NCI-H187 treated with DMSO at 0.1 percent for 48 hours (cell line): ENCODE measurements at regions not wholly inside any gene's neighbourhood (a gene's known extent, or its start where the extent isn't known, plus 50 kb on each side); places are given as distances from the start of the nearest gene placed in this dataset.
"Not testable (repeated sequence)": the region's sequence is repeated elsewhere in the genome, so short reads cannot be mapped to it uniquely, and the experiment has no call there.

Experiments used
- DNase-seq: peaks from one replicate; lab custom pipeline; 2025; lab: John Stamatoyannopoulos, UW

DNA sequence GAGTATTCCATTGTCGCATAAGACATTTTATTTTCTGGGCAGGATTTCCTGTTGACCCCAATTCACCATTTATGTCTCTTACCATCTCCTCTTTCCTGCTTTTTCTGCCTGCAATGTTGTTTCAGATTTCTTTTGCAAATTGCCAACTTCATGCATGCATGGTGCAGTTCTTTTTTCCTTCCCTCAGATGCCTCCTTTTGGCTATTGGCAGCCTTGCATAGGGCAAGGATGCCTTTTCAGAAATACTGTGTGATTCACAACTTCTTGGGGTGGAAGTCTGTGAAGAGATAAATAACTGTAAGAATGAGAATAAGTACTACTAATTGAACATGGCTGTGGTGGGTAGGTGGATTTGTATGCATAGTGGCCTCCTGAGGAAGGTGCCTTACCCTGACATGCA lies 116.7 kb downstream of the SOX4 start:
- DNase-seq: no peak

DNA sequence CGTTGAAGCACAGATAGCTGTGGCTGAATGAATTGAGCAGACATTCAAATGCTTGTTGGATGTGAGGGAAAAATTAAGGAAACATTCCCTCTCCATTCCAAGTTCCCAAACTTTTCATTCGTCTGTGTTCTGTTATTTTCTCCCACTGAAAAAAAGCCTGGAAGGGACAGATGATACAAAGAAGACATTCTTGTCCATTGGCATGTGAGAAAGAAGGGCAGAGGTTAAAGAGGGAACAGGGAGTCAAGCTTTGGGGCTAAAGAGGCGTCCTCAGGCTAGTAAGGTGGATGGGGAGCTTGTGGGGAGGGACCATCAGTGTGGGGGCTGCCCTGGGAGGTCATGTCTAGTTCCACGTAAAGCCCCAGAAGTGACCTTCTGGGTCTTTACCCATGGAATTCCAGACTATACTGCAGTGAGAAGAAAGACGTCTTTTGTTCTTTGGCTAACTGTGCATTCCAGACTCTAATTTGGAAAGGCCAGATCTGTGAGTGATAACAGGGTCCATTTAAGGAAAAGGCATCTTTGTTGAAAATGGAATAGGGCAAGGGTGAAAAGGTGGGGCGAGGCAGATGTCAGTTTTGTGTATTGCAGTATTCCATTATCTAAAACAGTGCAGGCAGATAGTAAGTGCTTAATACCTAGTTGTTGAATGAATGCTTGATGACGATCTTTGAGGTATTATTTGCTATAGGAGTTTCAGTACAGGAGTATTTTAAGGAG lies 117.5 kb downstream of the SOX4 start:
- DNase-seq: no peak

DNA sequence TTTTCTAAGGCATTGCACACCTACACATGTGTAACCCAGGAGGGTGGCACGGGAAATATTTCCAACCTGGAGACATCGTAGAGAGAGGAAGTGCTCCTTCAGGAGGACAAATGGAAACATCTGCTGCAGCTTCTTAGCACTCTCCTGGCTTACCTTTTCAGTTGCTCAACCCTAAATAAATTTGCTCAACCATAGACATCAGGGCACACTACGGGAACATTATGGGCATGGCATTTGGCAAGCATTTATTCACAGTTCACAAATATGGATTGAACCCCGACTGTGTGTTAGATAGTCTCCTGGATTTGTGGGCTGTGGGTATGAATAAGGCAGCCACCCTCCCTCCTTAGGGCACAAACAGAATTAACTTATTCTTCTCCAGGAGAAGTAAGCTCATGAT lies 118.7 kb downstream of the SOX4 start:
- no peak for DNase-seq

DNA sequence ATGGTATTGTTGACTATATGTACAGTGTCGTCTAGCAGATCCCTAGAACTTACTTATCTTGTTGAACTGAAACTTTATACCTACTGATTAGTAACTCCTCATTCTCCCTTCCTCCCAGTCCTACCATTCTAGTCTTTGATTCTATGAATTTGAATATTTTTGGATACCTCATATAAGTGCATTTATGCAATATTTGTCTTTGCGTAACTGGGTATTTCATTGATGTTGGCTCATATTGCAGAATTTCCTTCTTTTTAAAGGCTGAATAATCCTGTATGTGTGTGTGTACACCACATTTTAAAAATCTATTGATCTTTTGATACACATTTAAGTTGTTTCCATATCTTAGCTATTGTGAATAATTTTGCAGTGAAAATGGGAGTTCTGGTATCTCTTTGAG lies 119.9 kb downstream of the SOX4 start:
- DNase-seq: no peak

DNA sequence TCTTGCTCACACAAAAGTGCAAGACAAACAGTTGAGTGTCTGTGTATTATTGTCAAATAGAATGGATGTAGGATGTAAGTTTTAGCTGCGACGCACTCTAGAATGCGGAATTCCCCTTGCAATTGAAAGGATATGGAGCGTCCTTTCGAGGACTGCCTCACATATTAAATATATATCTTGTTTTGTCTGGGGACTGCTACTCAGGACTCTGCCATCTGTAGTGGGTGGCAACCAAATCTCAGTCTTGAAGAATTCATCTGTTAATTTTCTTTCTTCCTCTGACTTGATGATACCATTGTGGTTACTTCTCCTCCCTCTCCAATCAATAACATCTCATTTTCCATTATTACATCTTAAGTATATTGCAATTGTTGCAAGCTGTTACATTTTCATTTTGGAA lies 121.6 kb downstream of the SOX4 start:
- no peak for DNase-seq

DNA sequence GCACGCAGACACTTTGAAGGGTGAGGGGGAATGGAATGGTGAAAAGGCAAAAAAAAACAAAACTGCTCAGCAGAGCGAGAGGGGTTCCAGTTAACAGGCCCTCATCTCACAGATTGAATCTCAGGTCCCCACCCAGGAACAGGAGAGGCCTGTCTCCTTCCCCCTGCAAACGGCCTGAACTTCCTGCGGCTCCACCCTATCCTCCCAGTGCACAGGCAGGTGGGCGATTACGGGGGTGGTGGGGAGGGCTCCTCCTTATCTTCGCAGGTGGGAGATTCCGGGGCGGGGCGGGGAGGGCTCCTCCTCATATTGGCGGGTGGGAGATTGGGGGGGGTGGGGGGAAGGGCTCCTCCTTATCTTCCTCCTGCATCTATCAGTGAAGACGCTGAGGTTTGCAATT lies 129.0 kb downstream of the SOX4 start:
- DNase-seq: no peak

DNA sequence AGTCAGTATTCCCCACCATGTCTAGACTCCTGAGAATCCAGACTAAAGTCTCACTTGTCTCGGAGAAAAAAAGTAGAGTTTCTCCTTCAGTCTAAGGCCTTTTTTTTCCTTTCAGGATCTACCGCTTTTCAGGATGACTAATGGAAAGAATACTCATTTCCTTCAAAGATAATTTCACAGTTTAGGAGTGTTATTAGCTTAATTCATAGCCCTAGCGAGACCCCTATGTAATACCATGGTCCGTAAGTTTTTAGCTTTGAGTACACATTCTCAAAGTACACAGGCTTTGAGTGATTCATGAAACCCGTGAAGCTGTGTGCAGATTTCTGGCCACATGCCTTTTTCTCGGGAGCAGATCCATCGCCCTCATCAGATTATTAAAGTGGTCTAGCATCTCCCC lies 133.1 kb downstream of the SOX4 start:
- DNase-seq: no peak

DNA sequence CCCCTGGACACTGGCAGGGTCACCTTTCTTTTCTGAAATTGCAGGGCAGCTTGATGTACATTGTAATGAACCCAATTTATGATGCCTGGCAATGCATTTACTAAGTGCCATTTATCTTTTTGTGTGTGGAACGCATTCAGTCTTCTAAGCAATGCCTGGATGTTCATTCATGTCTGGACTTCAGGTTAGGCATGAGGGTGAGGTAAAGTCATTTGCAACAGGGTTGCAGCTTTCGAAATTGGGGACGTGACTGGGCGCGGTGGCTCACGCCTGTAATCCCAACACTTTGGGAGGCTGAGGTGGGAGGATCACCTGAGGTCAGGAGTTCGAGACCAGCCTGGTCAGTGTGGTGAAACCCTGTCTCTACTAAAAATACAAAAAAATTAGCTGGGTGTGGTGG lies 134.6 kb downstream of the SOX4 start:
- DNase-seq: no peak

DNA sequence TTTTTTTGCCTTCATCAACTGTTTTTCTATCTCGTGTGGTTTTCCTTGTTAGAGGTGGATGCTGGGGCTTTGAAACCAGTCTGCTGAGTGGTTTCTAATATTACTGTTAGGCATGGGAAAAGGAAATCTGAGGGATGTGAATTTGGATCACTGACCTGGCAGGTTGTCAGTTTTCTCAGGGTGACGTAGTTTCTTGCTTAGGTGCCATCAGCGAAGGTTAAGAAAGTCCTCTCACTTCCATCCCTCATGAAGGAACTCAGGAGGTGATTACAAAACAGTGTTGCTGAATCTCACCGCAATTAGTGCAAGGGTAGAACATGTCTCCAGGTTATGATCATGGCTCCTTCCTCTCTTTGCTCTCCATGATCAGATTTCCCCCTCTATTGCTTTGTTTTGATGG lies 135.9 kb downstream of the SOX4 start:
- no peak for DNase-seq

DNA sequence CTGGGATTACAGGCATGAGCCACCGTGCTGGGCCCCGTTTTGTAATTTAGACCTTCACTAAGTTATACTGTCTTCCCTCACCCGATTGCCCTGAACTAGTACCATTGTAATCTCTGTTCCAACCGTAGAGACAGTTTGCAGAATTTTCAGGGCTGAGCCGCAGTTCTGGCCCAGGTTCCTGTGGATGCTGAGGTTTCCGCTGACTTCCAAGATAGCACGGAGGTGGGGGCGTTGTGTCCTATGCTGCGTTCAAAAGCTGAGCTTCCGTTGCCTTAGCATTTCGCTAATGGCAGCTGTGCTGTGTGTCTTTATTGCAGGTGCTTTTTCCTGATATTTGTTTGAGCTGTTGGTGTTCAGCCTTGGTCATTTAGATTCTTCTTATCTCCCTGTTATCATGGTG lies 137.0 kb downstream of the SOX4 start:
- DNase-seq: no peak

DNA sequence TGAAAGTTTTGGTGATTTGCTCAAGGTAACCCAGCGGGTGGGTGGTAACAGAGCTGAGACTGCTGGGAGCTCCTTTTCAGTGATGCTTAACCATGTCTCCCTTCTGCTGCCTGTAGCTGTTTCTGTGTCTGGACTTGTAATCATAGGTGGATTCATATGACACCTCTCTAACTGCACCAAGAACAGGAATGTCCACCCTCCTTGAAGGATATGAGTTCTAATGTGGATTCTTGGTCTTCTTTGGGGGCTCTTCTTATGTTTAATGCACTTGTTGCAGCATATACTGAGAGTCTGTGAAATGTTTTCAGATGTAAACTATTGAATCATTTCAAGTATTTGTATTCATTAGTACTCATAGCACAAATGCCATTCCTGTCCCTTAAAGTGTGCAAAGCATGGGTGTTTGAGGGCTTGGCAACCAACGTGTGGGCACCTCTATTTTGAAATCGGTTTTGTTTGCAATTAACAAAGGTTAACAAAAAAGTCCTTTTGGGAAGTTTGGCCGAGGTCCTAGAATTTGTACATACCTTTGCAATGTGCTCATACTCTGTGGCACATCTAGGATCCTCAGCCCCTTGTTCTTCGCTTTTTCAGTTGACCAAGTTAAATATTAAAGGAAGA lies 138.0 kb downstream of the SOX4 start:
- DNase-seq: no peak

DNA sequence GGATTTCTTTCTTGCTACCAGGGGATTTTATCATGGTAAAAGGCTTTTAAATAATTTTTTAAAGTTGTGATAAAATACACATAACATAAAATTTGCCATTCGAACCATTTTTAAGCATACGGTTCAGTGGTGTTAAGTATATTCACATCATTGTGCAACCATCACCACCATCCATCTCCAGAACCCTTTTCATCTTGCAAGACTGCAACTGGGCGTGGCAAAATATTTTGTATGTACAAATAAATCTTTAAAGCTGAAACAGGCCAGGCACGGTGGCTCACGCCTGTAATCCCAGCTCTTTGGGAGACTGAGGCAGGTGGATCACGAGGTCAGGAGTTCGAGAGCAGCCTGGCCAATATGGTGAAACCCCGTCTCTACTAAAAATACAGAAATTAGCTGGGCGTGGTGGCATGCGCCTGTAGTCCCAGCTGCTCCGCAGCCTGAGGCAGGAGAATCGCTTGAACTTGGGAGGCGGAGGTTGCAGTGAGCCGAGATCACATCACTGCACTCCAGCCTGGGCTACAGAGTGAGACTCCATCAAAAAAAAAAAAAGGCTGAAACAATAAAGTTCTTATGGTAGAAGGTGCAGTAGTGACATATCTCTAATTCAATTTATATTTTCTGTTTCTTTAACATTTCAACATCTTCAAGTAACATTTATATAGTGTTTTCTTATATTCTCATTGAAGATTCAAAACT lies 138.6 kb downstream of the SOX4 start:
- DNase-seq: not testable (repeated sequence)

DNA sequence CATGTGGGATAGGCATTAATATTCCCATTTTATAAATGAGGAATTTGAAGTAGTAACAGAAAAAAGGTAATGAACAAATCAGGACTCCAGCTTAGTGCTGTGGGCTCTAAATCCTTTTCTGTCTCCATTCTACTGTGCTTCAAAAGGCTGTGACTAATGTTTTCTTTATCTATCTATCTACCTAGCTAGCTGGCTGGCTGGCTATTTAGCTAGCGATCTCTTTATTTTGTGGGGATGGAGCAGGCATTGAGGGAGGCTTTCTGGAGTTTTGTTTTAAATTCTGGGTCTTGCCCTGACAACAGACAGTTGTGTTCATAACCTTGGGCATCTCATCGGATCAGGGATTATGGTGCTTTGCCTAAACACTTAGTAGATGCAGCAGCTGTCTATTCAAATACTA lies 139.2 kb downstream of the SOX4 start:
- no peak for DNase-seq

DNA sequence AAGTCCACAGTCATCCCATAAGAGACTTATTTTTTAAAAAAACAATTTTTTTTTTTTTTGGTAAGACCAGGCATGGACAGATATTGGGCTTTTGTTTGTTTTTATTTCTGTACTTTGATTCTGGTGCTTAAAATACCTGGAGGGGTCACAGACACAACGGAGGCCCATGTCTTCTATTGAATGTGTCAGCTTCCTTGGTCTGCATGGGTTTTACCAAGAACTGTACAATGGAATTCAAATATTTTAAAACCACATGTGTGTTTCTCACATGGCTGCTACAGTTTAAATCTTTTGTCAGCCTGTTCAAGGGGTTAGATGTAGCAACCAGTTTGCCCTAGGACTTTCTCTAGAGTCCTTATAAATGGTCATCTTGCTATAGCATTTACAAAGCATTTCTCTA lies 139.8 kb downstream of the SOX4 start:
- DNase-seq: no peak

DNA sequence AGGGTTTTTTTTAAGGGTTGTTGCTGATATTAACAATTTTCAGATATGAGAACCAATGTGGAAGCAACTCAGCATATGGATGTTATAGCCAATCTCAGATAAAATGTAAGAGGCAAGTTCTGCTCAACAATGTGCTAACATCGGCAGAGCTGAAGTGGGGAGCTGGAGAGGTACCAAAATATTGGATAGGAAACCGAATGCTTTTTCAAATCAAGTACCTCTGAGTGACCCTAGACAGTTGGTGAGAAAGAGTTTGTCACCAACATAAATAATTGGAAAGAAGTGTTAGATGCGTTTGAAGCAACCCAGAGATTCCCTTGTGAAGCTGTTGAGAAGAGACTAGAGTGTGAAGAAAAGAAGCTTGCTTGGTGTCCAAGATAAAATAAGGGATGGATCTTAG lies 140.7 kb downstream of the SOX4 start:
- DNase-seq: no peak

DNA sequence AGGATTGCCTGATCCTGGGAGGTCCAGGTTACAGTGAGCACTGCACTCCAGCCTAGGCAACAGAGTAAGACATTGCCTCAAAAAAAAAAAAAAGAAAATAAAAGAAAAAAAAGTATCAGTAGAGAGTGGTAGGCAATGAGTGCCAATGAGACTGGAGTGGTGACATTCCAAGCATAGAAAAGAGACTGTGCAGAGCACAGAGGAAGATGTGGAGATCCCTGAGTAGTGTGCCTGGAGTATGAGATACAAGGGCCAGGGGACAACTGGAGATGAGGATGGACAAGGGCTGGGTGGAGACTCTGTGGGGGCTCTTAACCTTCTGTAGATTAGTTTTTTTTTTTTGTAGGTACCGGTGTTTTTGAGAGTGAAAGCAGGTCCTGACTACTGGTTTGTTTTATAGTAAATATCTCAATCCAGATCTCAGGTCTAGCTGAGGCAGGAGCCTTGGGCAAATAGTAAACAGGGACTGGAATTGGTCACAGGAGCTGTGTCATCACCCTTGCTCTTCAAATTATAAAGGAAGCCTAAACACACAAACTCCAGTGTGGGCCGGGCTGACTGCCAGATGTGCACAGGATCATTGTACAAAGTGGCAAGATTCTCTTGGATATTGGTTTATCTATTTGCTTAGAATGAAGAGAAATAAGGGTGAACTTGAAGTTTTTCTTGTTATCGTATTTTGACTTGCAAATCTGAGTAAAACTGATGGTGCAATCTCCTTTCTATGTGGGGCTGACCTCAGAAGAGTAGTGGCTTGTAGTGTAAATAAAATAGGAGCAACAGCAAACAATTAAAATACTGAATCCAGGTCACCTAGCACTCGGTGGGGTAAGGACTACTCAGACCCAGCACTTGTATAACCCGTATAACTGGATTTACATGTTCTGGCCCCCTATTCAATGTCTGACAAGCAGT lies 144.9 kb downstream of the SOX4 start:
- no peak for DNase-seq

DNA sequence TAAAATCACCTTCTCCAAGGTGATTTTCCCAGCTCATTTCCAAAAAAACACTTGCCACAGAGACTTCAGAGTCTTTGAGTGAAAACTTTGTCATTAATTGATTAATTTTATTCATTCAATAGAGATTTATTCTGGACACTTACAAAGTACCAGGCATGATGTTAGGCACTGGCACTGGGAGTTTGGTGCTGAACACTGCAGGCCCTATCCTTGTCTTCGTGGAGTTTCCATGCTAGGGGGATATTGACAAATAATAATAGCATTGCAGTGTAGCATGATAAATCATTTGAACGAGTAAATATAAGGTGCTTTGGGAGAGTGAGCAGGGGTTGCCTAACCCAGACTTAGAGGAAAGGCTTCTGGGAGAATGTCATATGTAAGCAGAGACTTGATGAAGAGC lies 145.7 kb downstream of the SOX4 start:
- no peak for DNase-seq

DNA sequence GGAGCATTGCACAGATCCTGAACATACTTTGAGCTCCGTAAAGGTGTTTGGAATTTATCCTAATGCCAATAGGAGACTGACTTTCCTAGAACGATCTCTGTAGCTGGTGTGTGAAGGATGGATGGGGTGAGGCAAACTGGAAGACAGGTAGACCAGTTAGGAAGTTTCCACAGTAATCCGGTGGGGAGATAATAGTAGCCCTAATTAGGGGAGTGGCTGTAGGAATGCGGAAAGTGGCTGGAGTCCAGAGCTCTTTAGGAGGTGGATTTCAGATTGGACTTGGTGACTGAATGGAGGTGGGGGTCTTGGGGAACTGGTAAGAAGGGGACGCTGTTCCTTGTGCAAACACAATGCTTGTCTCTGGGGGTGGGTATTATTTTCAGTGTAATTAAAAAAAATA lies 146.3 kb downstream of the SOX4 start:
- DNase-seq: no peak

DNA sequence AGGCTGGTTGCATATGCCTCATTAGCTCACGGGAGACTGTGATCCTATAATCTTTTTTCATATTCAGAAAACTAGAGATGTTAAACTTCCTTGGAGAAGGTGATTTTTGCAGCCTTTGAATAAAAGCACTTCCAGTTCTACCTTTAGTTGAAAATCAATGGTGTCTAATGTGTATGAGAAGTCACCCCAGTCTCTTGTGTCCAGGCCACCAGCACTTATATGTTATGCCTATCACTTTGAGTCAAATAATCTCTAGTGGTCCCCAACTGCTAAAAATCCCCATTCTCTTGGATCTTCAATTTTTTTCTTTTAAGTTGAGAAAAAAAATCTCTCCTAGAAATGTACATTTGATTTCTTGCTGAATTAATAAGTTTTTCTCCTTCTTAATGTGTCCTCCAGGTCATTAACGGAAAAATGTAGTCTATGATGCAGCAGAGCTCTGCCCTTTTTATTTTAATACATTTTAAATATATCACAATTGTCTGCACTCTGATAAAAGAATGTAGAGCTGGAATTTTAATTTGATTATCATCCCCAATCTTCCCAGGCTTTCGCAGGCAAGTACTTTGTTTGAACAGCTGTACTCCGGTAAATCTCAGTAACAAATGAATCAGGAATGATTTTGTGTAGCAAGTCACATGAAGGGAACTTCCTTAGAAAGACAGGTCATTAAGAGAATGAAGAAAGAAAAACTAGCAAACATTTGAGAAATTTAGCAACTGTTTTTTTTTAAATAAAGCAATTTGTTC lies 147.0 kb downstream of the SOX4 start:
- no peak for DNase-seq

DNA sequence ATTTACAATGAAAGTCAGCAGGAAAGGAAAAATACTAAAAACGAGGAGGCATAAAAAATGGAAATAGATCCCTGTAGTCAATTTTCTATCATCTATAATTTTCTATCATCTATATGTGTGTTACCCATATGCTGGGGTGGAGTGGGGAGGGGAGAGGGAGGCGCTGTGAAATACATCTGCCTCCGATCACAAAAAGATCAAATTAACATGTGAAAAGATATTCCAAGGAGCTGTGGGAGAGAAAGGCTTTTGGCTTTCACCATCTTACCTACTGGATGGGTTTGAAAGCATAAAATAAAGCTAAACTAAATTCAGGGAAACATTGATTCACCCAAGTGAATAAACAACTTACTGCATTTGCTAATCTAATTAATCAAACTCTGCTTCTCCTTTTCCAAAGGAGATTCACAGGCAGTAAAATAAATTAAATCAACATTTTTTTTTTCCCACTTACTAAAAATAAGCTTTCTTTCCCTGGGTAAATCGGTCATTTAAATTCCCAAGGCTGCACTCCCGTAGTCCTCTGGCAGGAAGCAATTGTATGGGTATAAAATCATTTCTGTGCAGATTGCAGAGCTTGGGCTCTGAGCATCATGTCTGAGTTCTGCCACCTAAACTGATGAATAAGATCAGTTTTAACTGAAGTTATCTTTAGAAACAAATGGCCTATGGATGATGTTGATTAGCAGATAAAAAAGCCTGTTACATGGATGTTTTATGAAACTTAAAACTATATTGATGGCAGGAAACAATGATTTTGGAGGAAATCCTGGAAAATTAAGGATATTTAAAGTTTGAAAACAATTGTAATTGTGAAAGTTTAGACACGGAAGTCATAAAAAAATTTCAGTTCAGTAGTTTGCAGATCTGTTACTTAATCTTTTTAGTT lies 147.9 kb downstream of the SOX4 start:
- no peak for DNase-seq

DNA sequence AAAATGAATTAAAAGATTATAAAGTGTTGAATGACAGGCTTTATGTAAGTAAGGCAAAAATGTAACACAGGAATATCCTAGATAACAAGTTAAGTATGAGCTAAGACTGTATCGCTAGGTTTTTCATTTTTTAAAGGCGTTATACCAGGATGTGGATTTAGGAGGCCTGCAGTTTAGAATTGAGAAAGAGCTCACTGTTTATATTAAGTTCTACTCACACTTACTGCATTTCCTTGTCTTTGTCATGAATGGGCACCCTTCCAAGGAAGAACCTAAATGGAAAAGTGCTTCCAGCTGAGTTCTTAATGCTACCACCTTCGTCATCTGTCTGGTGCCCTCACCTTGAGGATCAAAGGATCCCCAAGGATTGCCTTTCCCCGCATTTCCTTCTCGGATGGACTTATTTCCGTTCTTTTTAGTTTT lies 148.7 kb downstream of the SOX4 start:
- no peak for DNase-seq
